HG02938 (cell line): ENCODE measurements at regions not wholly inside any gene's neighbourhood (a gene's known extent, or its start where the extent isn't known, plus 50 kb on each side); places are given as distances from the start of the nearest gene placed in this dataset.

Experiments used
- ATAC-seq: cut with Tn5 transposase; IDR thresholded peaks from one replicate; pipeline ENCODE4 v1.9.1; 2021; ENCODE audit warnings: mild to moderate bottlenecking, moderate library complexity; ENCODE audit not compliant: unreplicated experiment

- ATAC-seq: no peak
Measured at GRCh38 chr9:109940561-109940960, 160.6 kb downstream of the PALM2AKAP2 start.

GRCh38 chr9:109941771-109942170 lies 161.8 kb downstream of the PALM2AKAP2 start:
- no peak for ATAC-seq

GRCh38 chr9:109945573-109945972 lies 165.6 kb downstream of the PALM2AKAP2 start:
- no peak for ATAC-seq

GRCh38 chr9:109948453-109948852 lies 168.5 kb downstream of the PALM2AKAP2 start:
- ATAC-seq: no peak

DNA sequence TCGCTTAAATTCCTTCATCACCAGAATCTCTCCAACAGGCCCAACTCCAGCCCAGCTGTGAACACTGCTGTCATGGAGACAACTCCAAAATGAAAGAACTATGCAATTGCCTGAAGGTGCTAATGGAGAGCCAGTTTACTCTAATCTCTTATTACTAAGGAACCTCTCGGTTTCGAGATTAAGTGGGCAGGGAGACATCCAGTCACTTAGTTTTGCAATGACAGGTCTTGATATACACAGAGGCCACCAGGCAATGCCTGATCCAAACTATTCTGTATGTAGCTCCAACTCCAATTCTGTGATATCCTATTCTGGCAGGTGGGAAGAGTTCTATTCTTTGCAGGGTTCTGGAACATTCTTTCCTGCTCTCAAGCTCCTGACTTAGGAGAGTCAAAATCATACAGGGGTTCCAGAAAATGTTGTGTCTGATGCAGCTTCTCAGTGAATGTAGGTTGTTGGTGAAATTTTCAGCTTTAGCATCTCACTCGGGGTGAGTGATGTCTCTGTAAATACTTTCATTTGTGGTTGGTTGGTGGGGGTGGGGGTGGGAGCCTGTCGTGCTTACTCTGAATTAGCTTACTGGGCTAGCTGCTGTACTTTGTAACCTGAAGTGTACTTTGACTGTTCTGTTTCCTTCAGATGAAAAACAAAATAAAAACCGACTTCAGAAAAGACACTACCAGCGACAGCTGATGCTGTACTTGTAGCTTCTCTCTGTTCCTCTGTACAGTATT lies 170.9 kb downstream of the PALM2AKAP2 start:
- ATAC-seq: peak; percentile 75

DNA sequence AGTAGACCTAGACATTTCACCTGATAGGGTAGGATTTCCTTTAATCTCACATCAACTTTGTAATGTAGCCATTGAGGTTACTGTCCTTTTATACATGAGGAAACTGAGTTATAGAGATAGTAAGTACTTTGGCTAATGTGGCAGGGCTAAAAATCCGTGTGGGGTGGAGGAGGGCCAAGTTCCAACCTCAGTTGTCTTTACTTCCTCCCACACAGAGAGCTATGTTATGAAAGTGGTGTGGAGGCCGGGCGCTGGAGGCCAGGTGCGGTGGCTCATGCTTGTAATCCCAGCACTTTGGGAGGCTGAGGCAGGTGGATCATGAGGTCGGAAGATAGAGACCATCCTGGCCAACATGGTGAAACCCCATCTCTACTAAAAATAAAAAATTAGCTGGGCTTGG lies 173.3 kb downstream of the PALM2AKAP2 start:
- no peak for ATAC-seq

- no peak for ATAC-seq
Measured at GRCh38 chr9:109953813-109954497, 174.0 kb downstream of the PALM2AKAP2 start.

GRCh38 chr9:109956717-109957440 lies 176.9 kb downstream of the PALM2AKAP2 start:
- no peak for ATAC-seq

DNA sequence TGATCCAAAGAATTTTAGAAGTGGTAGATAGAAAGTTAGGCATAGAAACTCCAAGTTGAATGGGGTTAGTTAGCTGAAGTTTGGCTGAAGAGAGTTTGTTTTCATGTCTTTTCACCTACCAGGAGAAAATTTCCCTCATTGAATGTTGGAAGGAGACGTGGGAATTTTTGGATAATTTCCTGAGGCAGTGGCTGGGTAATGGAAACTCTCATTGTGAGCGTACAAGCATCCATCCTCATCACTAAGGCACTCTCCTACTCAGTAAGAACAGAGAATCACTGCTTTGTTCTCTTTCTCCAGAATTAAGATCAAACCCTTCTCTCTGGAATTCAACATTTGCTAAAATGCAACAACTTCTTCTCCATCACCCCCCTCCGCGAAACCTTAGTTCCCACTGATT lies 179.7 kb downstream of the PALM2AKAP2 start:
- no peak for ATAC-seq

DNA sequence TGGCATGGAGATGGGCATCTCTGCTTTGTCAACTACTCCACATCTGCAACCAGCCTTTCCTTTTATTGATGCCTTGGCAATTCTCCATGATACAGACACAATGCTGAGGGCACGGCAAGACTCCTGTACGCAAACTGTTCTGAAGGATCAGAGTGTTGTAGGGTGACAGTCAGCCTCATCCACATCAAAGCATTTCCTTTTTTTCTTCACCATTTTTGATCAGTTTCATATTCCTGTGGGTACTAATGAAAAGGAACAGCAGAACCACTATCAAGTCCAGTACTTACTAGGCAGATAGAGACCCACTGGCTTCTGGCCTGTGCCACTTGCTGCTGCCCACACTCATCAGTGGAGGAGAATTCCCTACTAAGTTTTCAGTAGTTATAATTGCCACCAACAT lies 181.6 kb downstream of the PALM2AKAP2 start:
- ATAC-seq: no peak

GRCh38 chr9:109962215-109962614 lies 182.2 kb downstream of the PALM2AKAP2 start:
- no peak for ATAC-seq

DNA sequence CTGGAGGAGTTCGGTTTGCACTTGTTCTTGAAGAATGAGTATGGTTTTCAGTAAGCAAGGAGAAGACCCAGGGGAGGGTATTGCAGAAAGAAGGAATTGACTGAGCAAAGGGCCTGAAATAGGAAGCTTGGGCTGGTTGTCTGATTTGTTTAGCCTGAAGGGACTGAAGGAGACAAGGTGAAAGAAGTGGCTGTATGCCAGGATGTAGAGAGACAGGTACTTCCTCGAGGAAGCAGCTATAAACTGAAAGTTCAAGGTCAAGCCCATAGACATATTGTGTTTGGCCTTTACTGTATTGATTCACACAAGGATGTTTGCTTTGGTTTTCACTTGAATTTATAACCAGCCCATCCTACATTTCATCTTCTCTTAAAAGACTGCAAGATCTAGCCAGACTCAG lies 183.1 kb downstream of the PALM2AKAP2 start:
- no peak for ATAC-seq

DNA sequence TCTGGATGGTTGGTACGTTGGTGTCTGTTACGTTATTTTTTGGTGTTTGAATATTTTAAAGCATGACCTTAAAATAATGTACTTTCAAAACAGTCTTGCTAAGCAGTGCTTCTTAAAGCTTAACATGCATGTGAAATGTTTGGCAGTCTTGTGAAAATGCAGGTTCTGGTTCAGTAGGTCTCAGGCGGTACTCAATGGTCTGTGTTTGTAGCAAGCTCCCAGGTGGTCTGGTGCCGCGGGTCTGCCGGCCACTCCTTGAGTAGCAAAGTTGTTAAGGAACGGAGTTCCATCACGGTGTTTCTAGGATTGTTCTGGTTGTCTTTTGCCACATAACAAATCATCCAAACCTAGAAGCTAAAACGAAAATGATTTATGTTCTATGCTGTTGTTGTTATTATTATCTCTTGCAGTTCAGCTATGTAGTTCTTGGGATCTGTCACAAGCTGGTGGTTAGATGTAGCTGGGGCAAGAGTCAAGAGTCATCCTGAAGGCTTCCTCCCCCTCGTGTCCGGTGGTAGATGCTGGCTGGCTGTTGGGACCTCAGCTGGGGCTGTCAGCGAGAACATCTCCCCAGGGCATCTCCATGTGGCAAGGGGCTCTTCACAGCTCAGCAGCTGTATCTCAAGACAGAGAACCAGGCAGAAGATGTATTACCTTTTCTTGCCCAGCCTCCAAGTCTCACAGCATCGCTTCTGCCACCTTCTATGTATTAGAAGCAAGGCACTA lies 186.8 kb downstream of the PALM2AKAP2 start:
- ATAC-seq: peak; percentile 27

DNA sequence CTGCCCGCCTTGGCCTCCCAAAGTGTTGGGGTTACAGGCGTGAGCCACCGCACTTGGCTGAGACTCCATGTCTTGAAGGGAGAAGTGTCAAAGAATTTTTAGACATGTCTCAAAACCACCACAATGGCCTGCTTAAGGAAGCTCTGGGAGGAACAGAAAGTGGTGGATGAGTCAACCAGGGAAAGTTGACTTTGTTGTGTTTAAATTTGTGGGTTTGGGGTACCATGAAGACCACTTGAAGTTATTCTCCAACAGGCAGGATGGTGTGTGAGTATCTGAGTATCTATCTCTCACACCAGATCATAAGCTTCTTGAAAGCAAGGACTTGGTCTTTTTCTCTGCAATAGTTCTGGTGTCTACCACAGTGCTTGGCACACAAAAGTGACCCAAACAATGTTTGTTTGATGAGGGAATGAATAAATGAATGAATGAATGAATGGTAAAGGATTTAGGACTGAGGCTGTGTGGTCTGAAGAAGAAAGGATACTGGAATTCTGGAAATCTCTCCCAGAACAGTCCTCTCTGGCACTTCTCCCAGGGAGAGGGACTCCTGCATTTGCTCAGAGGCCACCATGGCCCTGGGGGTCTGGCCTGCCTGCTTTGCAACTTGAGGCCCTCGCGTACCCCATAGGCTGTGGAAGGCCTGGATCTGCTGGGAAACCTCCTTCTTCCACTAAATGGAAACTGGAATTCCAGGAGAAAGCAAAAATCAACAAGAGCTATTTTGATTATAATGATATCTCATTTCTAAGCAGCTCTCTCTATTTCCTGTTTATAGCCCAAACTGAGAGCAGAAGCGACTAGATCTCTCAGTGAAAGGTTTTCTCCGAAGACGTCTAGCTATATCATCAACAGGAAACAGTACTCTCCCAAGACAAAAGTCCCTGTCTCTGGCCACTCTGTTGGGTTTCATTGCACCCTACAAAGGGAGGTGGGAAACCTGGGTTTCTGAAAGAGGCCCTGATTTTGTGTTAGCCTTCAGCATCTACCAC lies 187.9 kb downstream of the PALM2AKAP2 start:
- peak; percentile 40 for ATAC-seq

DNA sequence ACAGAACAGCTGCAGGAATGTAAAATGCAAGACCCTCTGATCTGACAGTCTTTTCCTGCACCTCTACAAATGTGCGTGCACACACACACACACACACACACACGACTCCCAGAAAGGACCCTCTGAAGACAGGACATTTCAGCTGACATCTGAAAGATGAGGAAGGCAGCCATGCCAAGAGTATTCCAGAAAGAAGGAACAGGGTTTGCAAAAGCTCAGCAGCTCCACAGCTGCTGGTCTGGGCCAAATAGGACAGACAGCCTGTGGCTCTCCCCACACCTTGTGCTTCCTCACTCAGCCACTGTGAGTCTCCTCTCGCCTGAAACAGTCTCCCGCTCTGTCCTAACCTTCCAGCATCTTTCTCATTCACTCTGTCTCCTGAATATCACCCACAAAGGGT lies 189.0 kb downstream of the PALM2AKAP2 start:
- no peak for ATAC-seq

DNA sequence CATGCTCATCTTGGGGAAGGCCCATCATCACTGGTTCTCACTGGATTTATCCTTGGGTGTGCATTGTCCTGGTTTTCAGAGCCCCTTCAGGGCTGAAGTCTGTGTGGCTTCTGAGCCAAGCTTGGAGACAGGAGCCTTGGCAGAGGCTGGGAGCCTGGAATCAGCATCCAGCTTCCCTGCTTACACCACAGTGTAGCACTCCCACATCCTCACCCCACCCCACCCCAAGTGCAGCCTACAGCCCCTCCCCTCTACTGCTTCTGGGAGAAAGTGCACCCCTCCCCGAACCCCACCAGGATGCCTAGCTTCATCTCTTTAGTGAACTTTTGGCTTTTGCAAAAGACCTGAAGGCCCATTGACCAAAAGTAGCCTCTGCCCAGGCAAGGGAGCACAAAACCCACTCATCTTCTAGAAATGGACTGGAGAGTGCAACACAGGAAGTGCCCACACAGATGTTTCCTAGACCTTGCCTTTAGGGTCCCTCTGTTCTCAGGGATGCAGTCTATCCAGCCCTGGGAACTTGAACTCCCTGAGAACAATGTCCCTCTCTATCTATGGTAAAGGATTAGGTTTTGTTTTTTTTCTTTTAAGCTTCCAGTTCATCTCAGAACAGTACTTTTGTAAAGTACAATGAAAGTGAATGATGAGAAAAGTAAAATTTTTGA lies 189.7 kb downstream of the PALM2AKAP2 start:
- no peak for ATAC-seq

- no peak for ATAC-seq
Measured at GRCh38 chr9:109971226-109971625, 191.2 kb downstream of the PALM2AKAP2 start.

DNA sequence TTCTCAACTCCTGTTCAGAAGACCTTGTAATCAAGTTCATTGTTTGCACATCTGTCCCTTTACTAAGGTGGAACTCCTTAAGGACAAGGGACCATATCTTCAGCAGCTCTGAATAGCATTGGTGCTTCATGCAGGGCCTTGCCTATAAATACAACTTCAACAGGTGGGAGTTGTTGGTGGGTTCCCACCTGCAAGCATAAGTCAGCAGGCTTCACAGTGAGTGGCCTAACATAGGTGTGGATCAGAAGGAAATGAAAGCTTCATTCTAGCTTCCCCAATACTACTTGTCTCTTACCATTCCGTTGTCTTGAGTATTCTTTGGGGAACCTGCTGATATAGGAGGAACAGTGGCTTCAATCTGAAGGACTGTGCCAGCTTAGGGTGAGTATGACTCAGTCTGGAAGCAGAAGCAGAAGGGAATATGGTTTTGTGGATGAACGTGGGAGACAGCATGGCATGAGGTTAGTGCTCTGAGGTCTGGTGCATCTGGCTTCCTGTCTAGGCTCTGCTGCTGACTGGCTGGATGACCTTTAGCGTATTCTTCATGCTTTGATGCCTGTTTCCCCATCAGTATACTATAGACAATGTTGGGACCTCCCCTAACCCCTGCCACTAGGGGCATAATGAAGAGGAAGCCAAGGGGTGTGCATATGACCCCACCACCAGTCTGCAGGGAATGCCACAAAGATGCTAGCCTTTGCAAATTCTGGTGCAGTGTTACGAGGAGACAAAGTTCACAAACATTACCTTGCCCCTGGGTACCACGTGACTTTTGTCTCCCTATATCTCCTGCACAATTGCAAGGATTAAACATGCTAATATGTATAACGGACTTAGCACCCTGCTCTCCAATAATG lies 192.3 kb downstream of the PALM2AKAP2 start:
- ATAC-seq: peak; percentile 39

GRCh38 chr9:109973336-109973735 lies 193.3 kb downstream of the PALM2AKAP2 start:
- ATAC-seq: no peak
